SKM-1 treated with dmso at 0.1 percent for 144 hours (cell line): ENCODE measurements at regions not wholly inside any gene's neighbourhood (a gene's known extent, or its start where the extent isn't known, plus 50 kb on each side); places are given as distances from the start of the nearest gene placed in this dataset.
A peak's percentile ranks its signal among the peaks of the same experiment; 100 is the strongest.
"Not testable (repeated sequence)": the region's sequence is repeated elsewhere in the genome, so short reads cannot be mapped to it uniquely, and the experiment has no call there.

Experiments
- DNase-seq: peaks from one replicate; lab custom pipeline; 2025; ENCODE audit not compliant: unreplicated experiment; lab: John Stamatoyannopoulos, UW

GRCh38 chr1:112855152-112855828 is 100.7 kb downstream of the SLC16A1 start:
- DNase-seq, result no peak

GRCh38 chr1:112854368-112854984 is 101.5 kb downstream of the SLC16A1 start:
- not testable (repeated sequence) for DNase-seq

GRCh38 chr1:112853915-112854314 is 102.1 kb downstream of the SLC16A1 start:
- DNase-seq, result not testable (repeated sequence)

GRCh38 chr1:112852934-112853333 is 103.1 kb downstream of the SLC16A1 start:
- no peak for DNase-seq

GRCh38 chr1:112852276-112852675 is 103.7 kb downstream of the SLC16A1 start:
- DNase-seq, result no peak

GRCh38 chr1:112850034-112850757 is 105.8 kb downstream of the SLC16A1 start:
- DNase-seq, result no peak

GRCh38 chr1:112849425-112850033 is 106.5 kb downstream of the SLC16A1 start:
- no peak for DNase-seq

- peak; percentile 86 for DNase-seq
Observed at GRCh38 chr1:112841825-112842224, 114.2 kb downstream of the SLC16A1 start.

GRCh38 chr1:112840631-112841624 is 115.1 kb downstream of the SLC16A1 start:
- DNase-seq, result no peak

- no peak for DNase-seq
Observed at GRCh38 chr1:112836642-112837041, 119.4 kb downstream of the SLC16A1 start.

- no peak for DNase-seq
Observed at GRCh38 chr1:112833806-112834205, 118.7 kb upstream of the PPM1J start.

- DNase-seq, result not testable (repeated sequence)
Observed at GRCh38 chr1:112832259-112832658, 117.1 kb upstream of the PPM1J start.

GRCh38 chr1:112829691-112830090 is 114.6 kb upstream of the PPM1J start:
- not testable (repeated sequence) for DNase-seq

- no peak for DNase-seq
Observed at GRCh38 chr1:112828716-112829115, 113.6 kb upstream of the PPM1J start.

- DNase-seq, result not testable (repeated sequence)
Observed at GRCh38 chr1:112827391-112827790, 112.3 kb upstream of the PPM1J start.

GRCh38 chr1:112826217-112826944 is 111.2 kb upstream of the PPM1J start:
- DNase-seq, result no peak

GRCh38 chr1:112825563-112826216 is 110.6 kb upstream of the PPM1J start:
- not testable (repeated sequence) for DNase-seq

GRCh38 chr1:112825075-112825474 is 109.9 kb upstream of the PPM1J start:
- not testable (repeated sequence) for DNase-seq
